ENCODE measurements at regions not wholly inside any gene's neighbourhood (a gene's known extent, or its start where the extent isn't known, plus 50 kb on each side); places are given as distances from the start of the nearest gene placed in this dataset.

- TF ChIP-seq CTCF (conservative IDR thresholded peaks at IDR 0.05; ENCODE audit: low read depth, low read length) (no peak), POLR2A (IDR thresholded peaks at IDR 0.05; ENCODE audit: low read depth, low read length) (no peak), CEBPB (IDR thresholded peaks at IDR 0.05; ENCODE audit: low read depth, low read length) (no peak), RFX5 (IDR thresholded peaks at IDR 0.05; ENCODE audit: low read depth, low read length) (no peak)
These were observed 232.8 kb downstream of the CHRM3 start for GRCh38 chr1:239619190-239619589.

Data from IMR-90 (cell line).